ENCODE measurements at regions not wholly inside any gene's neighbourhood (a gene's known extent, or its start where the extent isn't known, plus 50 kb on each side); places are given as distances from the start of the nearest gene placed in this dataset.
A peak's percentile ranks its signal among the peaks of the same experiment; 100 is the strongest.
"Not testable (repeated sequence)": the region's sequence is repeated elsewhere in the genome, so short reads cannot be mapped to it uniquely, and the experiment has no call there.

DNA sequence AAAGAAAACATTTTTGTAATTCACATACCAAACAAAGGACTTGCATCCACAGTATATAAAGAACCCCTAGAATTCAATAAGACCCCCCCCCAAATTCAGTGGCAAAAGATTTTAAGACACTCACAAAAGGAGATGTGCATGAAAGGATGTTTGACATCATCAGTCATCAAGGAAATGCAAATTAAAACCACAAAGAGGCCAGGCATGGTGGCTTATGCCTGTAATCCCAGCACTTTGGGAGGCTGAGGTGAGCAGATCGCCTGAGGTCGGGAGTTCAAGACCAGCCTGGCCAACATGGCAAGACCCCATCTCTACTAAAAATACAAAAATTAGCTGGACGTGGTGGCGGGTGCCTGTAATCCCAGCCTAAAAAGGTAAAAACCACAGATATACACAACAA lies 61.3 kb downstream of the AIPL1 start:
- DNase-seq: not testable (repeated sequence)

DNA sequence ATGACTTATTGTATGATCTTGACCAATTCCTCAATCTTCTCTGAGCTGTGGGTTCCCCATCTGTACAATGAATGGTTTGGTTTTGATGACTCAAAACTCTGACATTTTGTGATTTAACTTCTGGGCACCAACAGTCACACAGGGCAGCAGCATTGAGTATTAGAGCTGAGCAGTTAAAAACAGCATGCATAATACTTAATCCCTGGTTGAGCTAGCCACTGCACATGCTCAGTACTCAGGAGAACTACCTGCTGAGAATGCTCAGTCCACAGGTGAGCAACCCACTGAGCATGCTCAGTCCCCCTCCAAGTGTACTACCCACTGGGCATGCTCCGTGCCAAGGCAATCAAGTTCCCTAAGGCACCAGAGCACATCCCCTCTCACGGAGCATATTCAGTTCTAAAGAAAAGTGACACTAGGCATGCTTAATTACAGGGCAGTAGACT lies 68.7 kb downstream of the AIPL1 start:
- DNase-seq: peak; percentile 81

- no peak for DNase-seq
Observed at GRCh38 chr17:6365200-6365943, 69.5 kb downstream of the AIPL1 start.

GRCh38 chr17:6361733-6362132 lies 73.2 kb downstream of the AIPL1 start:
- no peak for DNase-seq

DNA sequence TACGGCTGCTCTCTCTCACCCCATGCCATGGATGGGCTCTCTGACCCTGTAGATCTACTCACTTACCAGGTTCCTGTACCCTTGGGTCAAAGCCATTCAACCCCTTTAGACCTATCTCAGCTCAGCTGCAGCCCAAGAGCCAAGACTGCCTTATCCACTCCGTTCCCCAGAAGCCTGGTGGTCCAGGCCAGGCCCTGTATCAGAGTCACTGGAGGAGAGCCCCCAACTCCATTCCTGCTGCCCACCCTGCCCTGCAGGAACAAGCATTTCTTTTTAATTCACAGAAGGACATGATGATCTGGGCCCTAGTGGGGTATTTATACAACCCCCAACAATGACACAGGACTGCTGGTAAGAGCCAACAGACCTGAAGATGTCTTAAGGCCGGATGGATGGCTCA lies 76.8 kb downstream of the AIPL1 start:
- no peak for DNase-seq

- DNase-seq: no peak
Observed at GRCh38 chr17:6356562-6356961, 78.4 kb downstream of the AIPL1 start.

DNA sequence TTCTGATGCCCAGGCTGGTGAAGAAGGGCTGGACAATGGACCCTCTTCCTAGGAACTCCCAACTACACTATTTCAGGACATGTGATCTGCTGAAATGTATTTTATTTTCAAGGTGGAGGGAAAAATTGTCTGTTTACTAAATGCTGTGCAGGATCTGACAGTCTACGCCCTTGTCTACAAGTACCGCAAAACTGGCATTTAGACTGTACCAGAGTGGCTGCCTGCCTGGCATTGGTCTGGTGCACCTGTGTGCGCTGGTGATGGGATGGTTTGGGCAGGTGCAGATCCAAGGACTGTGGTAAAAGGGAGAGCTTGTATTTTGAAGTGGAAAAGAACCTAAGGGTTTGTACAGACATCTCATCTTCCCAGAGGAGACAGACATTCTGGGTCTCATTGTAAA lies 79.7 kb downstream of the AIPL1 start:
- DNase-seq: no peak

GRCh38 chr17:6352801-6353560 lies 81.9 kb downstream of the AIPL1 start:
- DNase-seq: peak; percentile 54

DNA sequence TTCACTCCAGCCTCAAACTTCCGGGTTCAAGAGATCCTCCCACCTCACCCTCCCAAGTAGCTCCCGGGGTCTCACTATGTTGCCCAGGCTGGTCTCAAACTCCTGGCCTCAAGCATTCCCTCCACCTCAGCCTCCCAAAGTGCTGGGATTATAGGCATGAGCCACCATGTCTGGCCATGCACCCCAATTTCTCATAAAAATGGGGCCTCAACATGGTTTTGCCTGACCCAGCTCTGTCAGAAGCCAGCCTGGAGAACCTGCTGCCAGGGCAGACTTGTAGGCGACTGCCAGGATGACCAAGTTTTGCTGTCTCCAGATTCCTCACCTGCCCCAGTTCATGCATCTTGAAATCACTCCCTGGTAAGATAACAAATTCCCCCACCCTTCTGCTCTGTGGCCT lies 82.9 kb downstream of the AIPL1 start:
- no peak for DNase-seq

DNA sequence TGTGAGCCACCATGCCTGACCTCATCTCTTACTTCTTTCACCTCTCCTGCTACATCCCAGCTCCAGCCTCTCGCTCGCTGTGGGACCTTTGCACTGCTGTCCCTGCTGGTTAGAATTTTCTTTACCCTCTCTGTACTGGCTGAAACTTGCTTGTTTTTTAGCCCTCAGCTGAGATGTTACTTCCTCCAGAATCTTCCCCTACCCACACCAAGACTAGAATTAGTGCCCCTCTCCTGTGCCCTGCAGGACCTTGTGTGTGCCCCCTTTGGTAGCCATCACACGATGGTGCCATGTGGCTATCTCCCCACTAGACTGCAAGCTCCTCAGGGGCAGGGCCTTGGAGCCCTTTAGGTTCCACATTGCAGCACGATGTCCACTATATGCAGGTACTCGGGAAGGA lies 84.1 kb downstream of the AIPL1 start:
- DNase-seq: no peak

DNA sequence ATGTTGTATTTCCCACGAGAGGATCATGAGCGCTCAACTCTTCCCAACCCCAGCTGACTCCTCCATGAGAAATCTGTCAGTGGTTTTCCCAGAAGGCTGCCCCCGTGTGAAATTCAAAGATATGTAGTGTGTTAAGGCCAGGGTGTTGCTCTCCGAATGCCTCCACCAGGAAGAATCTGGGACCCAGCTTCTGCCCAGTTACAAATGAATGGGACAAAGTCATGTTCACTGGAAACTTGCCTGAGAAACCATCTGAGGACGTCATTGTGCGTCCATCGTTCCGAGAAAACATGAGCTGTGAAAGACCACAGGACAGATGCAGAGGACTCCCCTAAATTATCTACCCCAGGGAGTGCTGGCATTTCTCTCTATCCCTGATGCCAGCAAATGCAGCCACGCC lies 86.0 kb downstream of the AIPL1 start:
- DNase-seq: no peak

GRCh38 chr17:6347776-6348175 lies 87.1 kb downstream of the AIPL1 start:
- no peak for DNase-seq

GRCh38 chr17:6346986-6347385 lies 87.9 kb downstream of the AIPL1 start:
- no peak for DNase-seq

DNA sequence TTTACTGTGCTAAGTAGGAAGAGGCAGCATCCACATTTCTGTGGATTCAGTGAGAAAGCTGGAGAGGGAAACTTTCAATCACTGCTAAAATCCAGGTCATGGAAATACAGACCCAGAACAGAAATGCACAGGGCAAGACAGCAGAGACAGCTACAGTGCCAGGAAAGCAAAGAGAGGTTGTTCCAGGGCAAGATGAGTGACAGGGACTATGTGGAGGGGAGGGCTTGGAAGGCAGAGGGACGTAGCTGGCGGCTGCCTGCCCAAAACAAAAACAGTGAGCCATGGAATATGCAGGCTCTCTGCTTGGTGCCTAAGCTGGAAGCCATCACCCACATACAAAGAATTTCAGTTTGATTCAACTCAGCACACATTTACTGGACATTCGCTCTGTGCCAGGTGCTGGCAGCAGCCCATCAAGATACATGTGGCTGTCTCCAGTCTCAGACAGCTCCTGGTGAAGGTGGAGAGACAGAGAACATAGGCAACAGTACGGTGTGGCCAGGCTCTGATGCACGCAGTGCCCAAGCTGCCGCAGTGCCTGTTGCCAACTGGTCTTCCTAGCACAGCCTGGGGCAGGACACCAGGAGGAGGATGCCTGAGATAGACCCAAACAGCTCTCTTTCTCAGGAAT lies 88.7 kb downstream of the AIPL1 start:
- DNase-seq: no peak

DNA sequence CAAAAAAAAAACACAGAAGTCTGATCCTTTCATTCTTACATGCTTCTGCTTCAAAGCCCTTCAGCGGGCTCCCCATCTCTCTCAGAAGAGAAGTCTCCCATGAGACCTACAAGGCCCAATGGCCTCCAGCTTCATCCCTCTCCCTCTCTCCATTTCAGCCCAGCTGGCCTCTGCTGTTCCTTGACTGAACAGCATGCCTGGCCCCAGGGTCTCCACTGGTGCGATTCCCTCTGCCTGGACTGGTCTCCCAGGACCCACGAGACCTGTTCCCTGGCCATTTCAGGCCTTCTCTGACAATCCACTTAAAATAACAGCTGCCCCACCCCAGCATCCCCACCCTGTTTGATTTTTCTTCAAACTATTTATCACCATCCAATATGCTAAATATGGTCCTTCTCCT lies 91.2 kb downstream of the AIPL1 start:
- DNase-seq: no peak

- DNase-seq: no peak
Observed at GRCh38 chr17:6343191-6343590, 91.7 kb downstream of the AIPL1 start.

- no peak for DNase-seq
Observed at GRCh38 chr17:6340708-6341107, 94.2 kb downstream of the AIPL1 start.

GRCh38 chr17:6334386-6334785 lies 100.5 kb downstream of the AIPL1 start:
- no peak for DNase-seq

DNA sequence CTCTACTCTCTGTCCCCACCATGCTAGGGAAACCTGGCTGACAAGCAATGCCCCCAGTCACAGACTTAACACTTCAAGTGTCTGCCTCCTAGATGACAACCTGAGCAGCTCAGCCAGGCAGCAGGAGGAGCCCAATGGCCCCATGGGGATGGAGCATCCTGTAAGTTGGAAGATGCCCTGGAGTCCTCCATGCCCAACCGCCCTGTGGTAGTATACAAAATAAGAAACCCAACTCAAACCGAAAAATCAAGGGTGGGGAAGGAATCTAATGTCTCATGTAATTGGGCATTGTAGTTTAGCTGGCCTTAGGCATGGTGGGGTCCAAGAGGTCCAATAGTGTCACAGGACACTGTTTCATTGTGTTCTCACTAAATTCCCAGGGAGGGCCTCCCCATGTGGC lies 104.0 kb downstream of the AIPL1 start:
- DNase-seq: no peak

DNA sequence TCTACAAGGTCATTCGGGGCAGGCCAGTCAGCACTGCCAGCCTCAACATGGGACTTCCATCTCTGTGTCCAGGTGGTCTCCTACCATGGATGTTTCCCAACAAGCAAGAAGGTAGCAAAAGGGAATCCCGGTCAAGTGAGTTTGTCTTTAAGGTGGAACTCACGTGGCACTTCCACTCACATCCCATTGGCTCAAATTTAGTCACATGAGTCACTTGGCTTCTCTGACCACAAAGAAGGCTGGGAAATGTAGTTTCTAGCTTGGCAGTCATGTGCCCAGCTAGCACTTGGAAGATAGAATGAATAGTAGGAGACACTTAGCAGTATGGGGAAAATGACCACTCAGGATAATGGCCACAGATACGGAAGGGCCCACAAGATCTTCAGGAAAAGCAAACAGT lies 106.6 kb downstream of the AIPL1 start:
- no peak for DNase-seq

DNA sequence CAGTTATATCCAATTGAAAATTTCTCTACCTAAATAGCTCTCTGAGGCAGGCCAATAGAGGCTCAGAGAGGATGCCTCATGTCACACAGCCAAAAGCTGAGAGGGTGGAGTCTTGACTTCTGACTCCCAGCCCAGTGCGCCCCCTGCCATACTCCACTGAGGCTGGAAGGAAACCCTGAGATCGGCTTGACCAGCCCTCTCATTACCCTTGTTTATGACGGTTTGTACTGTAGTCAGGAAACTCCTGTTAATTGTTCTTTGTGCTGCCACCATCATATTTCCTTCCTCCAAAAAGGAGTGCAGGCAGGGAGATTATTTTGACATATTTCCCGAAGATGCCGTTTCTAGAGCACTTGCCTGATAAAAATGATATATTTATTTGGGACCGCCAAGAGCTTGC lies 107.9 kb downstream of the AIPL1 start:
- DNase-seq: peak; percentile 29

- DNase-seq: no peak
Observed at GRCh38 chr17:6326483-6326882, 108.4 kb downstream of the AIPL1 start.

DNA sequence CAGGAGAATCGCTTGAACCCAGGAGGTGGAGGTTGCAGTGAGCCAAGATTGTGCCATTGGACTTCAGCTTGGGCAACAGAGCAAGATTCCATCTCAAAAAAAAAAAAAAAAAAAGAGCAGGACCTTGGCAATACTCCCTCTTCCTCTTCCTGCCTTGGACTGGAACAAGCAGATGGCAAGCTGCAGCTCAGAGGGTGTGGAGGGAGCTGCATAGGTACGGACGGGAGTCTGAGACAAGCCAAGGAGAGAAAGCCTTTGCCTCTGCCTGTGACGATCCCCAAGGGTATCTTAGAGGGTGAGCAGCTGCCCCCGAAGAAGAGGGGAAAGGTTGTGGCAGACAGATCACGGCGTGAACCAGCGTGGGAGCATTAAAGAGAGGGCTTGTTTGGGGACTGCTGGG lies 109.2 kb downstream of the AIPL1 start:
- no peak for DNase-seq

GRCh38 chr17:6325051-6325450 lies 109.9 kb downstream of the AIPL1 start:
- DNase-seq: no peak

All from NCI-H69 (cell line).